Upper lobe of left lung (tissue), 6 donors: ENCODE measurements at regions not wholly inside any gene's neighbourhood (a gene's known extent, or its start where the extent isn't known, plus 50 kb on each side); places are given as distances from the start of the nearest gene placed in this dataset.
A peak's percentile ranks its signal among the peaks of the same experiment; 100 is the strongest.

Experiments used
- ATAC-seq, 2 donors: fragments of 200-7000 bp; cut with Tn5 transposase; one replicate each; pipeline ENCODE4 v1.9.1; 2022; ENCODE audit warnings: mild to moderate bottlenecking in 2 of 2, moderate library complexity in 2 of 2; ENCODE audit not compliant: low FRiP score in 2 of 2
- DNase-seq, 2 donors: peaks; one replicate each; pipeline ENCODE4 v3.0.0-alpha.2; 2019 to 2020
- H3K27ac ChIP-seq, 4 donors: fragments of 200-600 bp; sonication (generic); one replicate each; pipeline ENCODE4 v1.5.1; 2016 to 2019
- H3K27me3 ChIP-seq, 4 donors: fragments of 200-600 bp; sonication (generic); one replicate each; pipeline ENCODE4 v1.5.1; 2017 to 2019
- H3K36me3 ChIP-seq, 4 donors: fragments of 200-600 bp; sonication (generic); one replicate each; pipeline ENCODE4 v1.5.1; 2016 to 2019
- H3K4me1 ChIP-seq, 4 donors: fragments of 200-600 bp; sonication (generic); one replicate each; pipeline ENCODE4 v1.5.1; 2018 to 2019
- H3K4me3 ChIP-seq, 4 donors: fragments of 200-600 bp; sonication (generic); one replicate each; pipeline ENCODE4 v1.5.1; 2017 to 2019; ENCODE audit warnings: mild to moderate bottlenecking in 2 of 4, moderate library complexity in 1 of 4
- H3K9me3 ChIP-seq, 4 donors: fragments of 200-600 bp; sonication (generic); one replicate each; pipeline ENCODE4 v1.5.1; 2018 to 2019
- CTCF ChIP-seq, 6 experiments: fragments of 450-650 bp in 4 of 6; fragments of 200-600 bp in 2 of 6; sonication (generic) in 2 of 6; IDR thresholded peaks; one replicate each; pipeline ENCODE4 v1.5.1; 2016 to 2019; ENCODE audit warnings: antibody characterized with exemption in 6 of 6
- EP300 ChIP-seq, 4 donors: sonication (generic); formaldehyde crosslinking; IDR thresholded peaks; one replicate each; pipeline ENCODE4 v1.5.1; 2017; ENCODE audit warnings: antibody characterized with exemption in 4 of 4, control low read depth in 2 of 4
- POLR2A ChIP-seq, 4 donors: fragments of 450-650 bp; IDR thresholded peaks; one replicate each; pipeline ENCODE4 v1.5.1; 2016 to 2017; ENCODE audit warnings: antibody characterized with exemption in 4 of 4, mild to moderate bottlenecking in 2 of 4
- POLR2AphosphoS5 ChIP-seq, 2 donors: sonication (generic); formaldehyde crosslinking; IDR thresholded peaks; one replicate each; pipeline ENCODE4 v1.5.1; 2017; ENCODE audit warnings: antibody characterized with exemption in 2 of 2
- WGBS, 2 donors: methylation state at CpG; one replicate each; pipeline ENCODE4 v1.1.5; 2017 to 2018; 5-methylcytosine and 5-hydroxymethylcytosine counted together
- donor health status: DM: no; HTN: no; CAD: no; lungs with moderate emphysema.
- donor health status: DM: no; HTN: yes; CAD: no; lungs with severe emphysema.

- Histone ChIP-seq H3K4me3 (no peak overlapping the region), H3K9me3 (no peaks in the 10 kb centered on the region), H3K27ac (no peak overlapping the region), H3K4me1 (peaks cover 0 to 3% (median 0%) of the 10 kb centered on the region in 4 donors), H3K36me3 (no peaks in the 10 kb centered on the region), H3K27me3 (no peaks in the 10 kb centered on the region)
- ATAC-seq (no peak), DNase-seq (no peak)
- no peak for TF ChIP-seq CTCF (IDR thresholded peaks at IDR 0.05)
- no peak for TF ChIP-seq EP300 (IDR thresholded peaks at IDR 0.05)
- no peak for TF ChIP-seq POLR2AphosphoS5 (IDR thresholded peaks at IDR 0.05)
- no peak for TF ChIP-seq POLR2A (IDR thresholded peaks at IDR 0.05)
- 89 to 94% methylated on average over 6 of the region's 6 CpGs for WGBS, 2 donors
Observed at GRCh38 chr10:6909905-6910560, 330.0 kb upstream of the PRKCQ start.

GRCh38 chr10:6907877-6908530 lies 327.9 kb upstream of the PRKCQ start:
- Histone ChIP-seq H3K27ac (no peak overlapping the region), H3K4me3 (no peak overlapping the region), H3K4me1 (peaks cover 0 to under 1% (median 0%) of the 10 kb centered on the region in 4 donors), H3K27me3 (no peaks in the 10 kb centered on the region), H3K9me3 (no peaks in the 10 kb centered on the region), H3K36me3 (no peaks in the 10 kb centered on the region)
- WGBS, 2 donors: 77 to 78% methylated on average over 4 of the region's 4 CpGs
- ATAC-seq: no peak
- TF ChIP-seq CTCF (IDR thresholded peaks at IDR 0.05) (no peak), EP300 (IDR thresholded peaks at IDR 0.05) (no peak)
- DNase-seq: no peak

- H3K4me3 ChIP-seq: no peak overlapping the region
- no peak overlapping the region for H3K27ac ChIP-seq
- no peaks in the 10 kb centered on the region for H3K36me3 ChIP-seq
- DNase-seq (no peak), ATAC-seq (peak in 1 of 2 donors; percentile 80)
- H3K27me3 ChIP-seq: no peaks in the 10 kb centered on the region
- no peaks in the 10 kb centered on the region for H3K4me1 ChIP-seq
- no peak for TF ChIP-seq CTCF (IDR thresholded peaks at IDR 0.05)
- TF ChIP-seq POLR2A (IDR thresholded peaks at IDR 0.05): no peak
- no peak for TF ChIP-seq POLR2AphosphoS5 (IDR thresholded peaks at IDR 0.05)
- TF ChIP-seq EP300 (IDR thresholded peaks at IDR 0.05): no peak
- WGBS, 2 donors: 81 to 89% methylated on average over 2 of the region's 2 CpGs
- no peaks in the 10 kb centered on the region for H3K9me3 ChIP-seq
Observed at GRCh38 chr10:6894405-6894804, 314.3 kb upstream of the PRKCQ start.

GRCh38 chr10:6892864-6893263 lies 312.8 kb upstream of the PRKCQ start:
- ATAC-seq (no peak), DNase-seq (no peak)
- H3K9me3 ChIP-seq: no peaks in the 10 kb centered on the region
- H3K4me1 ChIP-seq: no peaks in the 10 kb centered on the region
- no peak overlapping the region for H3K4me3 ChIP-seq
- H3K27ac ChIP-seq: no peak overlapping the region
- no peaks in the 10 kb centered on the region for H3K36me3 ChIP-seq
- no peak for TF ChIP-seq EP300 (IDR thresholded peaks at IDR 0.05)
- no peak for TF ChIP-seq POLR2A (IDR thresholded peaks at IDR 0.05)
- no peak for TF ChIP-seq CTCF (IDR thresholded peaks at IDR 0.05)
- no peak for TF ChIP-seq POLR2AphosphoS5 (IDR thresholded peaks at IDR 0.05)
- 71 to 81% methylated on average over 2 of the region's 2 CpGs for whole genome bisulfite sequencing, 2 donors
- H3K27me3 ChIP-seq: no peaks in the 10 kb centered on the region

- no peak for ATAC-seq
- Histone ChIP-seq H3K27ac (no peak overlapping the region), H3K36me3 (no peaks in the 10 kb centered on the region), H3K4me1 (no peaks in the 10 kb centered on the region), H3K4me3 (no peak overlapping the region), H3K9me3 (no peaks in the 10 kb centered on the region), H3K27me3 (no peaks in the 10 kb centered on the region)
- WGBS, 2 donors: 84 to 91% methylated on average over 3 to 4 of the region's 4 CpGs
- no peak for TF ChIP-seq EP300 (IDR thresholded peaks at IDR 0.05)
- TF ChIP-seq POLR2AphosphoS5 (IDR thresholded peaks at IDR 0.05): no peak
- no peak for TF ChIP-seq POLR2A (IDR thresholded peaks at IDR 0.05)
- no peak for TF ChIP-seq CTCF (IDR thresholded peaks at IDR 0.05)
- DNase-seq: no peak
Observed at GRCh38 chr10:6891924-6892323, 311.8 kb upstream of the PRKCQ start.
